Suprapubic skin (tissue), 4 donors: ENCODE measurements at regions not wholly inside any gene's neighbourhood (a gene's known extent, or its start where the extent isn't known, plus 50 kb on each side); places are given as distances from the start of the nearest gene placed in this dataset.

ENCODE experiments used
- CTCF ChIP-seq, 2 donors: fragments of 200-600 bp in 1 of 2; fragments of 450-650 bp in 1 of 2; sonication (generic) in 1 of 2; IDR thresholded peaks; one replicate each; pipeline ENCODE4 v1.5.1; 2016 to 2019; ENCODE audit warnings: antibody characterized with exemption in 2 of 2, mild to moderate bottlenecking in 1 of 2, moderate library complexity in 1 of 2
- POLR2A ChIP-seq, 2 donors: fragments of 450-650 bp; IDR thresholded peaks; one replicate each; pipeline ENCODE4 v1.6.1; 2017; ENCODE audit warnings: antibody characterized with exemption in 2 of 2, mild to moderate bottlenecking in 2 of 2, moderate library complexity in 2 of 2
- POLR2AphosphoS5 ChIP-seq, 3 donors: sonication (generic); formaldehyde crosslinking; IDR thresholded peaks; one replicate each; pipeline ENCODE4 v1.6.1; 2017; ENCODE audit warnings: antibody characterized with exemption in 3 of 3

GRCh38 chr2:21233194-21233593, 109.4 kb downstream of the TDRD15 start:
- TF ChIP-seq POLR2A (IDR thresholded peaks at IDR 0.05) (no peak), POLR2AphosphoS5 (IDR thresholded peaks at IDR 0.05) (no peak), CTCF (IDR thresholded peaks at IDR 0.05) (no peak)
